DMS153 (cell line): ENCODE measurements at regions not wholly inside any gene's neighbourhood (a gene's known extent, or its start where the extent isn't known, plus 50 kb on each side); places are given as distances from the start of the nearest gene placed in this dataset.
"Not testable (repeated sequence)": the region's sequence is repeated elsewhere in the genome, so short reads cannot be mapped to it uniquely, and the experiment has no call there.

Source experiments
- DNase-seq: peaks from one replicate; lab custom pipeline; 2025; lab: John Stamatoyannopoulos, UW

DNA sequence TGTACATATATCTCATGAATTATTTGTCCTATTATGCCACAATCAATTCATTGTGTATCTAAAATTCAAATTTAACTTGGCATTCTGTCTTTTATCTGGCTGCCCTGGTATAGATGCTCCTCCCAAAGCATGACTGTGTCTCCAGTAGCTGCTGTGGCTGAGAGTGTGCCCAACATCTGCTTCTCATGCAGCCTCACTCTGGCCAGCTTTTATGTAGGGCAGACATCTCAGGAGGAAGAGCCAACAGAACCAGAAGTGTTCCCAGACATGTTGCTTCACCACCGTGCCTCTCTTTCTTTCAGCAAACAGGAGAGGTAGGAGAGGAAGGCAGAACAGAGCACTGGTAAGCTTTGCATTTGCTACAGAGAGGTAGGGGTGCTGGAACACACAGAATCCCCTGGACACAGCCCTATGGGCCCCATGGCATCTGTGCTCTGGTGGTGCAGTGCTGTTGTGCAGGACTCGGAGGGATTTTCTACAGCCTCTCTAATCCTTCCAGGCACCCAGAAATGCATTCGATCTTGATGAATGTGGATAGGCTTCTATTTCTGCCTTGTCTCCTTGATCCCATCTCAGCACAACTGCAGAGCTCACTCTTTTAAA, 637.1 kb downstream of the UTRN start:
- DNase-seq, result no peak

- DNase-seq, result not testable (repeated sequence)
Measured at GRCh38 chr6:144922771-144923490, 637.8 kb downstream of the UTRN start.

DNA sequence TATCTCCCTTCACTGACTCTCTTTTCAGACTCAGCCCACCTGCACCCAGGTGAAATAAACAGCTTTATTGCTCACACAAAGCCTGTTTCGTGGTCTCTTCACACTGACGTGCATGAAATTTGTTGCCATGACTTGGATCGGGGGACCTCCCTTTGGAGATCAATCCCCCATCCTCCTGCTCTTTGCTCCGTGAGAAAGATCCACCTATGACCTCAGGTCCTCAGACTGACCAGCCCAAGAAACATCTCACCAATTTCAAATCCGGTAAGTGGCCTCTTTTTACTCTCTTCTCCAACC, 638.3 kb downstream of the UTRN start:
- not testable (repeated sequence) for DNase-seq

- no peak for DNase-seq
Measured at GRCh38 chr6:144928847-144929246, 643.7 kb downstream of the UTRN start.

DNA sequence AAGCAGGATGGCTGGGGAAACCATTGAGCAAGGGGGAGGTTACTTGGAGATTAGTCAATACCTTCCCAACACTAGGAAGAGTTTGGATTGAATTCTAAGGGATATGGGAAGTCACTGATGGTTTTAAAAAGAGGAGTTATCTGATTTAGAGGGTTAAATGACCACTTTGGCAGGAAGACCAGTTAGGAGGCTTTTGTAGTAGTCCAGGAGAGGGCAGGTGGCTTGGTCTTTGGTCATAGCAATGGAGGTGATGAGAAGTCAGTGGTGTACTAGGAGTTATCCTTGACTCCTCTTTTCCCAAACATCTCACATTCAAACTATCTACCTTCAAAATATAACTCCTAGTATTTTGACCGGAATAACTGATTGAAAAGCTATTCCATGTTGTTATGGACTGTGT, 644.1 kb downstream of the UTRN start:
- DNase-seq, result no peak

DNA sequence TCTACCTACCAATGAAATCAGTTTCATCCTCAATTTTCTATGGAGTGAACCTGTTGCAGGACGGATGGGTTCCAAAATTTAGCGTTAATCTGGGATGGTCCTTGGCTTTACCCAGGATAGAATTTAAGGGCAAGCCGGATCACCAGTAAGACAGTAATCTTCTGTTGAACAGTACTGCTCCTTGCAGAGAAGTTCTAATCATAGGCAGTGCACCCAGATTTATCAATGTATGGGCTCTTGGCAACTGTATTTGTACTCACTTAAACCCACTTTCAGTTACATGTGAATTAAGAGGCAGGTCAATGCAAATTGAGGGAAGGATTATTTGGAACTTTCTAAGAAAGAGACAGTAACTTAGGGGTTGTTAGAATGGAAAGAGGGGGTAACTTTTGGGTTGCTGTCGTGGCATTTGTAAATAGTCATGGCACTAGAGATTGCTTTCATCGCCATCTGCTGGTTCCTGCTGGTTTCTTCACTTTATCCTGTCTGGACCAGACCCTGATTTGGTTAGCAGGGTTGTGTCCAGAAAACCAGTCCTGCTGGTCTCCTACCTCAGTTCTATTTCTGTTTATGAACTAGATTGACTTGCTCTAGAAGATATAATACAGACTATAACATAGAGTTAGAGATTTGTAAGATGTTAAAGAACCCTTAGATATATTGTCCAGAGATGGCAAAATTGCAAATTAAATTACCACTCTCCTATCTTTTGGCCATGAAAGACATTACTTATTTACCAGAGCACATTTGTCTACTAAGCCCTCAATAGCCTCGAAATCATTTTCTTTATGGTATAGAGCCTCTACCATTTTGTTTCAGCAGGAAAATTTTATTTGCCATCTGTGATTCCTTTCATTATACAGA, 646.3 kb downstream of the UTRN start:
- no peak for DNase-seq

GRCh38 chr6:144932621-144933020, 647.5 kb downstream of the UTRN start:
- DNase-seq, result no peak

GRCh38 chr6:144935181-144935580, 650.0 kb downstream of the UTRN start:
- DNase-seq, result no peak

DNA sequence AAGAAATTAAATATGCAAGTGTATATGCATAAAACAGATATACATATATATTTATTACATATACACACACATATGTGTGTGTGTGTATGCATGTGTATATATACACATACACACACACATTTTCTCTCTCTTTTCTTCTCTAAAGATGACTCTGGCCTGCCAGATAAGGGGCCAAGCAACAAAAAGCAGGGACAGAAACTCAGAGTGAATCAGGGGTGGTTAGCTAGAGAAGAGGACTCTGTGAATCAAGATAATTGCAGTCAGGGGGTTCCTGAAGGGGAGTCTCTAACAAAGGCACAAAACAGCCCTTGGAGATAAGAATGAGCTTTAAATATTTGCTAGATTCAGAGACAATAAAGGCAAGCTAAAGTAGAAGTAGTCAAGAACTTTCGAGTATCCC, 650.5 kb downstream of the UTRN start:
- DNase-seq, result no peak

DNA sequence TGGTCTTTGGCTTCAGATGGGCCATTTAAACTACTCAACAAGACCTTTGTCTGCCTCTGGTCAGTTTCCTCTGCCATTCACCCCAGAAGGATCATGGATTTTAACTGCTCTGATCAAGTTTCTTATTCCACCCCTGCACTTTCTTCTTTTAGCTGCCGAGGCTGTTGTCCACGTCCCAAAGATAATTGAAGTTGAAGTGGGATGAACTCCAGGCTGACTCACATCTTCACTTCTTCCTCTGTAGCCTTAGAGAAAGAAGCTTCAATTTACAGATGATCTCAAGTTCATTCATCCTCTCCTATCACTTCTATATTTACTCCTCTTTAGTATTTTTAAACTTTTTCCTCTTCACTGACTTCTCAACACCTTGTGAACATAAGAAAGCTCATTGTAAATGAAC, 651.6 kb downstream of the UTRN start:
- no peak for DNase-seq

GRCh38 chr6:144939921-144940320, 654.8 kb downstream of the UTRN start:
- DNase-seq, result no peak

- DNase-seq, result no peak
Measured at GRCh38 chr6:144944106-144944505, 659.0 kb downstream of the UTRN start.

DNA sequence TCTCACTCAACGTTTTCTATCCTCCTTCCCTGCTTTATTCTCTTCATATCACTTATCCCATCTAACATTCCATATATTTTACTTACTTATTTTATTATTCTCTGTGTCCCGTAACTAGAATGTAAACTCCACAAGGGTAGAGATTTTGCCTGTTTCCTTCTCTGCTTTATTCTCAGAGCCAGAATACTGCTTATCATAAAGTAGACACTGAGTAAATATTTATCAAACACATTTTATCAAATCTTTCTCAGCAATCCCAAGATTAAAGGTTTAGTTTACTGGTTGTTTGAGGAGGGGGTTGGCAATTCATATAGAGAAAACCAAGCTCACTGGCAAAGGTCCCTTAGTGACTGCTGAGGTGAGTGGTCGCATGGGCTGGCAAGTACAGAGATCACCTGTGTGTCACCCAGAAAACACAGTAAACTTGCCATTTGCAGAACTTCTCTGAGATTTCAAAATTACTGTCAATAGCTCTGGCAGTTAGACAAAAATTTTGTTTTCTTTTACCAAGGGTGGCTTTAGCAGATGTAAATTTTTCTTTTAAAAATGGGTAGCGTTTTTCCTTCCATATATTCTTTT, 662.4 kb downstream of the UTRN start:
- no peak for DNase-seq

GRCh38 chr6:144951730-144952437, 666.7 kb downstream of the UTRN start:
- no peak for DNase-seq

DNA sequence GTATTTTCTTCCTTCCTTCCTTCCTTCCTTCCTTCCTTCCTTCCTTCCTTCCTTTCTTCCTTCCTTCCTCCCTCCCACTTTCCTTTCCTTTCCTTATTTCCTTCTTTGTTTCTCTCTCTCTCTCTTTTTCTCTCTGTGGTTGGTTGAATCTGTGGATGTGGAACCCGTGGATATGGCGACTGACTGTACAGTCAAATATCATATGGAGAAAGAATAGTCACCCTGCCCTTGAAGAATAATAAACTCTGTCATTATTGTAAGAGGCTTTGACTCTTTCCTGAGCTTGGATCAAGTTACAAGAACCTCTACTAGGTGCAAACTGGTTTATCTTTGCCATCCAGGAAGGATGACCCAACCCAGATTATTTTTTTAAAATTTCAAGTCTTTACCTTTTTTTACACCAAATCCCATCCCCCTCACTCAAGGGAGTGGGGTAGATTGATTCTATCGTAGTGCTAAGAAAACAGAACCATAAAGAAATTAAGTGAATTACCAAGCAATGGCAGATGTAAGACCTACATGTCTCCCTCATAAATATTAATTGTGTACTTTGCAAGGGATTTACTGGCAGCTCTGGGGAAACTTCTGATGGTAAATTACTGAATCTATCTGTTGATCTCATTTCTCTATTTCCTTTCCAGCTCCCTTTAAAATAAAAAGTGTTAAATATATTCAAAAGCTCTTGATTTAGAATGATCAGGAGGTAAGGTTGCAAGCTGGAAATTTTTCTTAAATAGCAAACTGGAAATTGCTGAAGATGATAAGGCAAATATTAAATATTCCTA, 667.5 kb downstream of the UTRN start:
- peak; percentile 25 for DNase-seq

DNA sequence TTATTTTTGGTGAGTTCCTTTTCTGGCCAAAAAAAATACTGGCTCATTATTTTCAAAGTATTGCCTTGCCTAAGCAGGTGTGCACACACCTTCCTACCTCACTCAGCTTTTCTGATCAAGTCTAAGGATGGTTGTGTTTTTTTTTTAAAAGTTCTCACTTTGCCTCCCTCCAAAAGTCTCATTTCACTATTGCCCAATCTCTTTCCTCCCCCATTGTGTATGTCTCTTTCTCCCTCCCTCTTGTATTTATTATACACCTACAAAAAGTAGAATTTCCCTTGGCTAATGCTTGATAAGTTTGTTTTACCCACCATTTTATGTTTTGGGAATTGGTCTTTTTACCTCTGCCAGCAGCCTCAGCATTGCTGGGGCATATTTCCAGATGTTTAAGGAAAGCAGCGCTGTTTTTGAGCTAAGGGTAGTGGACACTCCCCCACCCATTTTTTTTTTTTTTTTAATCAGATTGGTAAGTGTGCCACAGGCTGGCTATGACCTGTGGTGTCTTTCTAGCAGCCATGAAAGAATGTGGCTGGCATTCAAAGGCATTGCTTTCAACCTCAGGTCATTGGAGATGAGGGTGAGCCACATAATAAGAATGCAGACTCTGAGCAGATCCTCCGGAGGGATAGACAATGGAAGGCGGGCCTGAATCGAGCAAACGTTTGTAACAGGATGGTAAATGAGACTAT, 668.6 kb downstream of the UTRN start:
- DNase-seq, result no peak

DNA sequence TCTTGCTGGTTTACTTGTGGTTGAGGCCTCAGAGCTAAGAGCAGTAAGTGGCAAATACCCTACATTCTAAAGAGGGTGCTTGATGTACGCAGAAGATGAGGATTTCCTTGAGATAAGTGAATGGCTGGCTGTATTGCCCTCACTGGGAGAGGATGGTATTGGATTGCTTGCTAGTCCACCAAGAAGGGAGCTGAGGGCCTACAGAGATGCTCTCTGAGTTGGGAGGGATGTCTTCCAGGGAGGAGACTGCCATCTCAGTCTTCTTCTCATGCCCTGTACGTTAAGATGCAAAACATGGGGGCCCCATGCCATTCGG, 669.1 kb downstream of the UTRN start:
- DNase-seq, result no peak

GRCh38 chr6:144955392-144955791, 670.3 kb downstream of the UTRN start:
- no peak for DNase-seq

- DNase-seq, result no peak
Measured at GRCh38 chr6:144955859-144956258, 670.7 kb downstream of the UTRN start.

- not testable (repeated sequence) for DNase-seq
Measured at GRCh38 chr6:144956697-144957096, 671.6 kb downstream of the UTRN start.
